ENCODE measurements at regions not wholly inside any gene's neighbourhood (a gene's known extent, or its start where the extent isn't known, plus 50 kb on each side); places are given as distances from the start of the nearest gene placed in this dataset.

GRCh38 chr10:22852712-22853353 lies 75.0 kb upstream of the ARMC3 start:
- Mint-ChIP-seq H3K9me3 (ENCODE audit: low read depth) (no peaks in the 10 kb centered on the region), H3K27me3 (no peaks in the 10 kb centered on the region), H3K36me3 (ENCODE audit: insufficient read depth) (no peaks in the 10 kb centered on the region), H3K4me1 (ENCODE audit: low read depth) (peaks cover 5% of the 10 kb centered on the region), H3K4me3 (ENCODE audit: low read depth) (no peak overlapping the region), H3K27ac (no peak overlapping the region)
- no peak for TF ChIP-seq CTCF (IDR thresholded peaks at IDR 0.05; ENCODE audit: unreplicated experiment)
- no peak for DNase-seq (ENCODE audit: low spot score, unreplicated experiment)

GRCh38 chr10:22851865-22852239 lies 76.0 kb upstream of the ARMC3 start:
- Mint-ChIP-seq H3K4me1 (ENCODE audit: low read depth) (peaks cover 5% of the 10 kb centered on the region), H3K27ac (no peak overlapping the region), H3K9me3 (ENCODE audit: low read depth) (no peaks in the 10 kb centered on the region), H3K36me3 (ENCODE audit: insufficient read depth) (no peaks in the 10 kb centered on the region), H3K27me3 (no peaks in the 10 kb centered on the region), H3K4me3 (ENCODE audit: low read depth) (no peak overlapping the region)
- TF ChIP-seq CTCF (IDR thresholded peaks at IDR 0.05; ENCODE audit: unreplicated experiment), result no peak
- DNase-seq (ENCODE audit: low spot score, unreplicated experiment), result no peak

- Mint-ChIP-seq H3K4me1 (ENCODE audit: low read depth) (peaks cover 5% of the 10 kb centered on the region), H3K4me3 (ENCODE audit: low read depth) (no peak overlapping the region), H3K36me3 (ENCODE audit: insufficient read depth) (no peaks in the 10 kb centered on the region), H3K27me3 (no peaks in the 10 kb centered on the region), H3K9me3 (ENCODE audit: low read depth) (no peaks in the 10 kb centered on the region), H3K27ac (no peak overlapping the region)
- DNase-seq (ENCODE audit: low spot score, unreplicated experiment), result no peak
- TF ChIP-seq CTCF (IDR thresholded peaks at IDR 0.05; ENCODE audit: unreplicated experiment), result no peak
Observed at GRCh38 chr10:22850541-22850940, 77.3 kb upstream of the ARMC3 start.

- DNase-seq (ENCODE audit: low spot score, unreplicated experiment), result no peak
- Mint-ChIP-seq H3K36me3 (ENCODE audit: insufficient read depth) (no peaks in the 10 kb centered on the region), H3K4me3 (ENCODE audit: low read depth) (no peak overlapping the region), H3K27ac (no peak overlapping the region), H3K27me3 (no peaks in the 10 kb centered on the region), H3K9me3 (ENCODE audit: low read depth) (no peaks in the 10 kb centered on the region), H3K4me1 (ENCODE audit: low read depth) (peaks cover 2% of the 10 kb centered on the region)
- TF ChIP-seq CTCF (IDR thresholded peaks at IDR 0.05; ENCODE audit: unreplicated experiment), result no peak
Observed at GRCh38 chr10:22849077-22849805, 78.6 kb upstream of the ARMC3 start.

GRCh38 chr10:22848509-22848908 lies 79.3 kb upstream of the ARMC3 start:
- Mint-ChIP-seq H3K9me3 (ENCODE audit: low read depth) (no peaks in the 10 kb centered on the region), H3K27ac (no peak overlapping the region), H3K4me3 (ENCODE audit: low read depth) (no peak overlapping the region), H3K4me1 (ENCODE audit: low read depth) (peaks cover 2% of the 10 kb centered on the region), H3K27me3 (no peaks in the 10 kb centered on the region), H3K36me3 (ENCODE audit: insufficient read depth) (no peaks in the 10 kb centered on the region)
- no peak for DNase-seq (ENCODE audit: low spot score, unreplicated experiment)
- no peak for TF ChIP-seq CTCF (IDR thresholded peaks at IDR 0.05; ENCODE audit: unreplicated experiment)
